ENCODE measurements at regions not wholly inside any gene's neighbourhood (a gene's known extent, or its start where the extent isn't known, plus 50 kb on each side); places are given as distances from the start of the nearest gene placed in this dataset.

- TF ChIP-seq, protein P1, sequence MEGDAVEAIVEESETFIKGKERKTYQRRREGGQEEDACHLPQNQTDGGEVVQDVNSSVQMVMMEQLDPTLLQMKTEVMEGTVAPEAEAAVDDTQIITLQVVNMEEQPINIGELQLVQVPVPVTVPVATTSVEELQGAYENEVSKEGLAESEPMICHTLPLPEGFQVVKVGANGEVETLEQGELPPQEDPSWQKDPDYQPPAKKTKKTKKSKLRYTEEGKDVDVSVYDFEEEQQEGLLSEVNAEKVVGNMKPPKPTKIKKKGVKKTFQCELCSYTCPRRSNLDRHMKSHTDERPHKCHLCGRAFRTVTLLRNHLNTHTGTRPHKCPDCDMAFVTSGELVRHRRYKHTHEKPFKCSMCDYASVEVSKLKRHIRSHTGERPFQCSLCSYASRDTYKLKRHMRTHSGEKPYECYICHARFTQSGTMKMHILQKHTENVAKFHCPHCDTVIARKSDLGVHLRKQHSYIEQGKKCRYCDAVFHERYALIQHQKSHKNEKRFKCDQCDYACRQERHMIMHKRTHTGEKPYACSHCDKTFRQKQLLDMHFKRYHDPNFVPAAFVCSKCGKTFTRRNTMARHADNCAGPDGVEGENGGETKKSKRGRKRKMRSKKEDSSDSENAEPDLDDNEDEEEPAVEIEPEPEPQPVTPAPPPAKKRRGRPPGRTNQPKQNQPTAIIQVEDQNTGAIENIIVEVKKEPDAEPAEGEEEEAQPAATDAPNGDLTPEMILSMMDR (IDR thresholded peaks at IDR 0.05) = no peak
- intact Hi-C loops (cut with DNase I; ENCODE audit: low total_unique reads) = no loop called here
Measured at GRCh38 chr13:108360139-108360538, 90.6 kb downstream of the TNFSF13B start.

GRCh38 chr13:108361769-108362168 lies 92.3 kb downstream of the TNFSF13B start:
- Histone ChIP-seq H3K4me3 (no peak overlapping the region), H3K27ac (no peak overlapping the region), H3K27me3 (no peaks in the 10 kb centered on the region), H3K9me3 (no peaks in the 10 kb centered on the region), H3K36me3 (no peaks in the 10 kb centered on the region), H3K4me1 (peaks cover 0 to 8% (median 0%) of the 10 kb centered on the region in 4 donors)
- intact Hi-C loops (cut with DNase I; ENCODE audit: low total_unique reads) = no loop called here
- TF ChIP-seq, protein P1 (IDR thresholded peaks at IDR 0.05) = no peak
- no peak for DNase-seq

More at GRCh38 chr13:108360139-108360538, 90.6 kb downstream of the TNFSF13B start:
- no peaks in the 10 kb centered on the region for H3K36me3 ChIP-seq
- H3K9me3 ChIP-seq = no peaks in the 10 kb centered on the region
- no peaks in the 10 kb centered on the region for H3K27me3 ChIP-seq
- no peak for DNase-seq
- no peak overlapping the region for H3K4me3 ChIP-seq
- H3K27ac ChIP-seq = no peak overlapping the region
- H3K4me1 ChIP-seq = peaks cover 0 to 8% (median 0%) of the 10 kb centered on the region in 4 donors

GRCh38 chr13:108363666-108364065 lies 94.1 kb downstream of the TNFSF13B start:
- no peak overlapping the region for H3K4me3 ChIP-seq
- H3K9me3 ChIP-seq = no peaks in the 10 kb centered on the region
- intact Hi-C loops (cut with DNase I; ENCODE audit: low total_unique reads) = no loop called here
- H3K36me3 ChIP-seq = no peaks in the 10 kb centered on the region
- no peak overlapping the region for H3K27ac ChIP-seq
- no peak for DNase-seq
- TF ChIP-seq, protein P1 (IDR thresholded peaks at IDR 0.05) = no peak
- H3K4me1 ChIP-seq = peaks cover 0 to 8% (median 0%) of the 10 kb centered on the region in 4 donors
- no peaks in the 10 kb centered on the region for H3K27me3 ChIP-seq

GRCh38 chr13:108365255-108365654 lies 95.7 kb downstream of the TNFSF13B start:
- DNase-seq = no peak
- H3K36me3 ChIP-seq = no peaks in the 10 kb centered on the region
- no peaks in the 10 kb centered on the region for H3K9me3 ChIP-seq
- peaks cover 0 to 8% (median 0%) of the 10 kb centered on the region in 4 donors for H3K4me1 ChIP-seq
- TF ChIP-seq, protein P1 (IDR thresholded peaks at IDR 0.05) = no peak
- no peak overlapping the region for H3K4me3 ChIP-seq
- intact Hi-C loops (cut with DNase I; ENCODE audit: low total_unique reads) = no loop called here
- H3K27ac ChIP-seq = no peak overlapping the region
- H3K27me3 ChIP-seq = no peaks in the 10 kb centered on the region

- Histone ChIP-seq H3K9me3 (no peaks in the 10 kb centered on the region), H3K4me3 (no peak overlapping the region), H3K27me3 (no peaks in the 10 kb centered on the region), H3K27ac (no peak overlapping the region), H3K4me1 (peaks cover 0 to 8% (median 0%) of the 10 kb centered on the region in 4 donors), H3K36me3 (no peaks in the 10 kb centered on the region)
- intact Hi-C loops (cut with DNase I; ENCODE audit: low total_unique reads) = no loop called here
- DNase-seq = no peak
- TF ChIP-seq, protein P1 (IDR thresholded peaks at IDR 0.05) = no peak
Measured at GRCh38 chr13:108368250-108368905, 98.9 kb downstream of the TNFSF13B start.

Measured in tibial artery (tissue), 4 donors.